G401 (cell line): ENCODE measurements at regions not wholly inside any gene's neighbourhood (a gene's known extent, or its start where the extent isn't known, plus 50 kb on each side); places are given as distances from the start of the nearest gene placed in this dataset.

Experiments
- DNase-seq: peaks from one replicate; pipeline ENCODE4 v3.0.0-alpha.2; 2015; ENCODE audit warnings: low spot score
- in situ Hi-C: cut with HindIII; loops from 2 replicates; pipeline ENCODE4 v1.10.0; 2016; ENCODE audit warnings: low sequenced_read_pairs, mixed read lengths

- in situ Hi-C loops, result no loop called here
- DNase-seq, result no peak
Measured at GRCh38 chr20:51862796-51863195, 60.5 kb upstream of the SALL4 start.

DNA sequence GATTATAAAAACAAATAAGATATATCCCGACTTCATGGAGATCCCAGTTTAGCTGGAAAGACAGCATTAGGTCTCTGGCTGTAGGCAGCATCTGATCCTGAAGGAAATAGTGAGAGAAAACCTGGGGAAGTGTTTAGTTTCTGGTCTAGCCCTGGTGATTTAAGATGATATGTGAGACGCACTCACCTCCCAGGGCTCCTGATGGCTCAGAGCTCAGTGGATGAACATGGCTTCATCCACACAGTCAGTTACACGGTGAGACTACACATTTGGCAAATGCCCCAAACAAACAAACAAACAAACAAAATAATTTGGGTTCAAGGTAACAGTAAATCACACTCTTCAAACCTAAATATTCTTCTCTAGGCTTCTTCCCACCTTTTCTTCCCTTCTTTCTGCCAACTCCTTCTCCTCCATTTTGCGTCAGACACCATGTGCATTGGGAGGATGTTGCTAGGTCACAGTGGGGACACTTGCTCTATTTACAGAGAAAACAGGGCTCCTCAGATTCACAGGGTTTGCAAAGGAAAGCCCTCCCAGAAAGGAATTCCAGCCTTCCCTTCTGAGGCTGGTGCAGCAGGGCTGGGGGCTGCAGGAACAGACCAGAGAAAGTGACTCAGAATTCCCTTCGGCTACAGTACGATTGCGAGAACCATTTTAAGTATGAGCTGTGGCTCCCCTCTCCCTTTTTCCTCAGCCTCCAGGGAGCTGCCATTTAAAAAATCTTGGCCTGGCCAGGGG lies 59.6 kb upstream of the SALL4 start:
- in situ Hi-C loops, result no loop called here
- DNase-seq, result no peak

- DNase-seq, result no peak
- in situ Hi-C loops, result no loop called here
Measured at GRCh38 chr20:51860111-51860882, 58.0 kb upstream of the SALL4 start.

DNA sequence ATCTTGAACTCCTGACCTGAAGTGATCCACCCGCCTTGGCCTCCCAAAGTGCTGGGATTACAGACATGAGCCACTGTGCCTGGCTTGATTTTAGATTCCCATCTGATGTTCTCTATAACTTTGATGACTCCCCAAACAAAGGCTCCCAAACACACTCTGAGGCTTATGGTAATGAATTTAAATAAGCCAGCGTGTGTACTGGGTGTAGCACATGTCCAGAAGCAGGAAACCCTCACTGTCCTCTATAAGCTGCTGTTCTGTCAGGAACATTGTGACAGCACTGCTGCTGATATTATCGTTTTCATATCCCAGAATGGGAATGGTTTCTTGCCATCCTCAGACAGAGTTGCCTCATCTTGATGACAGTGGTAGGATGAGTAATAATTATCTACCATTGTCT lies 54.1 kb upstream of the SALL4 start:
- in situ Hi-C loops, result no loop called here
- DNase-seq, result no peak

DNA sequence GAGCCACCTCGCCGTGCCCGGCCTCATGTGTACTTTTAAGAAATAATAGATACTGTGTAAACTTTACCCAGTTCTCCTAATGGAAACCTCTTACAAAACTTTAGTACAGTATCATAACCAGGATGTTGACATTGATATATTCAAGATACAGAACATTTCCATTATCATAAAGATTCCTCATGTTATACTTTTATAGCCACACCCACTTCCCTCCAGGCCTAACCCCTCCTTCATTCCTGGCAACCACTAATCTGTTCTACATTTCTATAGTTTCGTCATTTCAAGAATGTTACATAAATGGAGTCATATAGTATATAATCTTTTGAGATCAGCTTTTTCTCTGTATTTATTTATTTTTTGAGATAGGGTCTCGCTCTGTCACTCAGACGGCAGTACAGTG lies 52.6 kb upstream of the SALL4 start:
- in situ Hi-C loops, result no loop called here

More for the DNA sequence above, 52.6 kb upstream of the SALL4 start:
- no peak for DNase-seq
